HEK293T (cell line): ENCODE measurements at regions not wholly inside any gene's neighbourhood (a gene's known extent, or its start where the extent isn't known, plus 50 kb on each side); places are given as distances from the start of the nearest gene placed in this dataset.

Experiments
- BHLHE40 ChIP-seq: fragments of 450-650 bp; IDR thresholded peaks from 2 replicates; pipeline ENCODE4 v1.6.1; 2016; ENCODE audit warnings: mild to moderate bottlenecking, moderate library complexity, borderline replicate concordance
- CTBP1 ChIP-seq: fragments of 450-650 bp; IDR thresholded peaks from 2 replicates; pipeline ENCODE4 v1.6.1; 2016; ENCODE audit warnings: borderline replicate concordance
- FOXA1 ChIP-seq: fragments of 450-650 bp; IDR thresholded peaks from 2 replicates; pipeline ENCODE4 v1.6.1; 2016; ENCODE audit warnings: mild to moderate bottlenecking
- FOXM1 ChIP-seq: fragments of 450-650 bp; IDR thresholded peaks from 2 replicates; pipeline ENCODE4 v1.6.1; 2017; ENCODE audit warnings: mild to moderate bottlenecking, borderline replicate concordance
- HDGF ChIP-seq: fragments of 450-650 bp; IDR thresholded peaks from 2 replicates; pipeline ENCODE4 v1.6.1; 2017; ENCODE audit warnings: antibody characterized with exemption, borderline replicate concordance
- L3MBTL2 ChIP-seq: fragments of 450-650 bp; conservative IDR thresholded peaks from 2 replicates; pipeline ENCODE4 v1.6.1; 2016; ENCODE audit warnings: mild to moderate bottlenecking
- LEF1 ChIP-seq: fragments of 450-650 bp; IDR thresholded peaks from 2 replicates; pipeline ENCODE4 v1.6.1; 2017; ENCODE audit warnings: mild to moderate bottlenecking, borderline replicate concordance
- NFRKB ChIP-seq: fragments of 450-650 bp; IDR thresholded peaks from 2 replicates; pipeline ENCODE4 v1.6.1; 2016; ENCODE audit warnings: mild to moderate bottlenecking, moderate library complexity
- SP1 ChIP-seq: fragments of 450-650 bp; IDR thresholded peaks from 2 replicates; pipeline ENCODE4 v1.6.1; 2017
- SUZ12 ChIP-seq: fragments of 450-650 bp; IDR thresholded peaks from 2 replicates; pipeline ENCODE4 v1.6.1; 2016; ENCODE audit warnings: mild to moderate bottlenecking

DNA sequence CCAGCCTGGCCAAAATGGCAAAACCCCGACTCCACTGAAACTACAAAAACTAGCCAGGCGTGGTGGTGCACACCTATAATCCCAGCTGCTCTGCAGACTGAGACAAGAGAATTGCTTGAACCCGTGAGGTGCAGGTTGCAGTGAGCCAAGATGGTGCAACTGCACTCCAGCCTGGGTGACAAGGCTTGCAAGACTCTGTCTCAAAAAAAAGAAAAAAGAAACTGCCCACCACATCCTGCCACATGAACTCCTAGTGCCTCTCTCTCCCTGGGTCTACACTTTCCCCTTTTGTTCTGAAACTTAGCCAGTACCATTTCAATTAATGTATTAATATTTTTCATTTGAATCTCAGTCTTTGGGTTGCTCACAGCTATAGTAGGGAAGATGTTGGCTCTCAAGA lies 192.2 kb upstream of the MME start:
- TF ChIP-seq BHLHE40: no peak
- TF ChIP-seq NFRKB: no peak
- TF ChIP-seq SUZ12: no peak
- no peak for TF ChIP-seq SP1
- no peak for TF ChIP-seq FOXA1
- no peak for TF ChIP-seq LEF1
- no peak for TF ChIP-seq HDGF
- no peak for TF ChIP-seq FOXM1
- TF ChIP-seq L3MBTL2: no peak
- no peak for TF ChIP-seq CTBP1
